ENCODE measurements at regions not wholly inside any gene's neighbourhood (a gene's known extent, or its start where the extent isn't known, plus 50 kb on each side); places are given as distances from the start of the nearest gene placed in this dataset.

GRCh38 chr3:176313426-176313825 is 883.9 kb downstream of the TBL1XR1 start:
- no peak overlapping the region for H3K4me3 Mint-ChIP-seq
- no peak for TF ChIP-seq CTCF (IDR thresholded peaks at IDR 0.05)
- peaks cover 5% of the 10 kb centered on the region; the same call in 1 of the 2 replicates for H3K9me3 Mint-ChIP-seq
- no peak for DNase-seq
- no peaks in the 10 kb centered on the region for H3K4me1 Mint-ChIP-seq (ENCODE audit: low read depth)
- H3K36me3 Mint-ChIP-seq (ENCODE audit: low read depth) = no peaks in the 10 kb centered on the region
- no peaks in the 10 kb centered on the region; the same call in 1 of the 2 replicates for H3K27me3 Mint-ChIP-seq (ENCODE audit: insufficient read depth)
- H3K27ac Mint-ChIP-seq = no peak overlapping the region

GRCh38 chr3:176310641-176311040 is 886.6 kb downstream of the TBL1XR1 start:
- TF ChIP-seq CTCF (IDR thresholded peaks at IDR 0.05) = no peak
- no peaks in the 10 kb centered on the region for H3K4me1 Mint-ChIP-seq (ENCODE audit: low read depth)

GRCh38 chr3:176302271-176302670 is 895.0 kb downstream of the TBL1XR1 start:
- no peaks in the 10 kb centered on the region for H3K4me1 Mint-ChIP-seq (ENCODE audit: low read depth)
- no peak for TF ChIP-seq CTCF (IDR thresholded peaks at IDR 0.05)
- no peaks in the 10 kb centered on the region for H3K36me3 Mint-ChIP-seq (ENCODE audit: low read depth)
- no peaks in the 10 kb centered on the region for H3K27me3 Mint-ChIP-seq (ENCODE audit: insufficient read depth)
- no peaks in the 10 kb centered on the region for H3K9me3 Mint-ChIP-seq
- no peak for DNase-seq
- H3K4me3 Mint-ChIP-seq = no peak overlapping the region
- H3K27ac Mint-ChIP-seq = no peak overlapping the region

More at GRCh38 chr3:176310641-176311040, 886.6 kb downstream of the TBL1XR1 start:
- H3K4me3 Mint-ChIP-seq = no peak overlapping the region
- peaks cover 5% of the 10 kb centered on the region; the same call in 1 of the 2 replicates for H3K9me3 Mint-ChIP-seq
- DNase-seq = no peak
- H3K27me3 Mint-ChIP-seq (ENCODE audit: insufficient read depth) = no peaks in the 10 kb centered on the region; the same call in 1 of the 2 replicates
- no peaks in the 10 kb centered on the region for H3K36me3 Mint-ChIP-seq (ENCODE audit: low read depth)
- no peak overlapping the region for H3K27ac Mint-ChIP-seq

- Mint-ChIP-seq H3K27ac (no peak overlapping the region), H3K27me3 (ENCODE audit: insufficient read depth) (no peaks in the 10 kb centered on the region), H3K4me3 (no peak overlapping the region), H3K9me3 (no peaks in the 10 kb centered on the region), H3K36me3 (ENCODE audit: low read depth) (no peaks in the 10 kb centered on the region), H3K4me1 (ENCODE audit: low read depth) (peaks cover 8% of the 10 kb centered on the region; the same call in 1 of the 2 replicates)
- no peak for TF ChIP-seq CTCF (IDR thresholded peaks at IDR 0.05)
- no peak for DNase-seq
Observed at GRCh38 chr3:176296066-176296597, 901.1 kb downstream of the TBL1XR1 start.

- Mint-ChIP-seq H3K4me1 (ENCODE audit: low read depth) (peaks cover 8% of the 10 kb centered on the region; the same call in 1 of the 2 replicates), H3K9me3 (no peaks in the 10 kb centered on the region), H3K27ac (no peak overlapping the region), H3K36me3 (ENCODE audit: low read depth) (no peaks in the 10 kb centered on the region), H3K27me3 (ENCODE audit: insufficient read depth) (no peaks in the 10 kb centered on the region), H3K4me3 (no peak overlapping the region; the same call in 1 of the 2 replicates)
- no peak for TF ChIP-seq CTCF (IDR thresholded peaks at IDR 0.05)
- DNase-seq = no peak
Observed at GRCh38 chr3:176293276-176293675, 904.0 kb downstream of the TBL1XR1 start.
